HG02943 (cell line): ENCODE measurements at regions not wholly inside any gene's neighbourhood (a gene's known extent, or its start where the extent isn't known, plus 50 kb on each side); places are given as distances from the start of the nearest gene placed in this dataset.

ENCODE experiments used
- ATAC-seq: cut with Tn5 transposase; IDR thresholded peaks from one replicate; pipeline ENCODE4 v1.9.1; 2021; ENCODE audit warnings: mild to moderate bottlenecking, low read depth, moderate library complexity; ENCODE audit not compliant: unreplicated experiment

- ATAC-seq: no peak
These were observed 1441.4 kb downstream of the AACS start for GRCh38 chr12:126506426-126507182.

GRCh38 chr12:126507231-126507630 lies 1442.0 kb downstream of the AACS start:
- ATAC-seq: no peak

GRCh38 chr12:126509572-126509971 lies 1444.3 kb downstream of the AACS start:
- ATAC-seq: no peak

DNA sequence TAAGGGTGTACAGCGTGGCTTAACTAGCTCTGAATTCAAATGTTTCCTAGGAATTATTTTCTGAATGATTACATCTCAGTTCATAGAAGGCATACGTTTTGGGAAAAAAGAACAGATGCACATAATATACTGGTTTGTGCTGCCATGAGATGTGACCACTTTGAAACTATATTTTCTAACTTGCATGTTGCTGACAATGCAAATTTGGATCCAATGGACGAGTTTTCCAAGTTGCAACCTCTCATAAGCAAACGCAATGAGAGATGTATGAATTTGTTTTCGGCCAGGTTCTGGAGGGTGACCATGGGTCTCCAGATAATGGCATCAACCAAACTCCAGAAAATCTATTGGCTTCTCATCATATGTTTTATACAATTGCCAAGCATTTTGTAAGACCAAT lies 1445.4 kb downstream of the AACS start:
- no peak for ATAC-seq

DNA sequence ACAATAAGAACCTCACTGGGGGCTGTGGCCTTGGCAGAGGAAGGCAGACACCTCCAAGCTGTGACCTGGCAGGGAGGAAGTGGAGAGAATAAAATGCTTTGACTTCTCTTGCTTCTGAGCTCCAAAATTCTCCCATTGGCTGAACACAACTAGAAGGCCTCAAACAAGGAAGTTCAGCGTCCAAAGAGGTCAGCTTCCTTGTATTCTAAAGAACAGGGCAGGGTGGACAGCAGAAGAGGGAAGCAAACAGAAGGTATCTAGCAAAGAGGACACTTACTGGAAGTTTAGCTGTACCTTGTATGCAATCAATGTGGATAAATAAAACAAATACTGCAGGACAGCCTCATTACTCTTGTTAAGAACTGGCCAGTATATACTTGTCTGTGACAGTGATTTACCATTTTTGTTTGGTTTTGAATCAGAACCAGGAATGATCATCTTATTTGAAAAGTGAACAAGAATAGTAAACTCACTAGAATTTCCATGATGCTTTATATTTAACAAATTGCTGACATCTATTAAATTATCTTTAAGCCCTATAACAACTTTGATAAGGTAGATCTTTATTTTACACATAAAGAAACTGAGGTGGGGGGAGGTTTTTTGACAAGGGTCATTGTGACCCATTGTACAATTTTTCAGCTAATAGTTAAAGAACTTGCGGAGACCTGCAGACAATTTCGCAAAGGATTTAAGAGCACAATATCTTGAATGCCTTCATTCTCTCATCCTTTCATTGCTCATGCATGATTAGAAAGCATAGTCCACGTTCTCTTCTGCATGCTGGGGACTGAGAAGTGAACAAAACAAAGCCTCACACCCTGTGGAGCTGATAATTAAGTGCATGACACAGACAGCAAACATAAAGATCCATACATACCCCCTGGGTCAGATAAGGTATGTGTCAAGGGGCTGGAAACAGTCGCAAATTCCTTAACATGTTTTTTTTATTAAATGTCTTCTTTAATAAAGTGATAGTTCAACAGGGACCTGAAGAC lies 1448.0 kb downstream of the AACS start:
- no peak for ATAC-seq

DNA sequence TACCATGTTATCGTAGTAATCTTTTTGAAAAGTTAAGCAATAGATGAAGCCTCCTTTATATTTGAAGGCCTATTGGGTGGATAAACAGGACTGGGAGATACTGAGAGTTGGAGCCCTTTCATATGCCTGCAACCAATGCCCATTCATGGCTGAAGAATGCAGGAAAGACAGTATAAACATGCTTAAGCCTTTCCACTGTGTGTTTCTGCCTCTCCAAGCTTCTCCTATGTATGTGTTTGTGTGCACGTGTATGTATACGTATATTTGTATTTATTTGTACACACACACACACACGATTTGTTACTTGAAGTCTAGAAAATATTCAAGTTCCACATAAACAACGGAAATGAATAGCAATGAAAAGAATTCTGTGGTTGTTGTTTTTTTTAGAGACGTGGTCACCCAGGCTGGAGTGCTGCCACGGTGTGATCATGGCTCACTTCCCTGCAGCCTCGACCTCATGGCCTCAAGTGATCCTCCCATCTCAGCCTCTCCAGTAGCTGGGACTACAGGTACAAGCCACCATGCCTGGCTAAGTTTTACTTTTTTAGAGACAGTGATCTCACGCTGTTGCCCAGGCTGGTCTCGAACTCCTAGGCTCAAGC lies 1453.5 kb downstream of the AACS start:
- ATAC-seq: no peak

DNA sequence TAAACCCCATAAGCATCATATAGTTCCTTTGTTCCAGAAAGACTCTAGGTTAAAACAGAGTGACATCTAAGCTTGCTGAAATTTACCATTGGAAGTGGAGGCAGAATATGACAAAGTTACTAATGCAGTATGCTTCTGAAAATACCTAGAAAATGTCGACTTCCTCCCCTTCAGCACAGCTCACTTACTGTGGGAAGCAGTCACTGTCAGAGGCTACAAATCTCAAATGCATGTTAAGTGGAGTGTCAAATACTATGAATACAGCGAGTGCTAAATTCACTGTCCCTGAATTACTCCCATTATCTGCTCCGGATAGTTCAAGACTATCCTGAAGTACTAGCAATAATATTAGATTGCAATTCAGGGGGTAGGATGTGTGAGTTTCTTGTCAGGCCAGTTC lies 1454.6 kb downstream of the AACS start:
- no peak for ATAC-seq

- ATAC-seq: no peak
These were observed 1458.7 kb downstream of the AACS start for GRCh38 chr12:126523891-126524290.

- ATAC-seq: no peak
These were observed 1469.3 kb downstream of the AACS start for GRCh38 chr12:126534495-126534894.

DNA sequence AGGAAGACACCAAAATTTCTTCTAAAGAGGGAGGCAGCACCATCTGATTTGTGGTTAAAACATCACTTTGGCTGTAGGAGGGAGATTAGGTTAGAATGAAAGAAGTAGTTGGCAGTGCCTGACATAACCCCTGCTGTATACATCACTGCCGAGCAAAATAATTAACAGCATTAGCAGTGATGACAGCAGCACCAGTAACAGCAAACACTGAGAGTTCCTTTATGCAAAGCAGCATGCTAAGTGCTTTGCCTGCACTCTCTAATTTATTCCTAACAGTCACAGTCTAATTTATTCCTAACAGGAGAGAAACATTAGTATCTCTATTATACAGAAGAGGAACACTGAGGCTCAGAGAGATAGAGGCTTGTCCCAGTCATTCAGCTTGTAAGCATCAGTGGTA lies 1469.7 kb downstream of the AACS start:
- ATAC-seq: no peak

- no peak for ATAC-seq
These were observed 1470.7 kb downstream of the AACS start for GRCh38 chr12:126535971-126536370.

DNA sequence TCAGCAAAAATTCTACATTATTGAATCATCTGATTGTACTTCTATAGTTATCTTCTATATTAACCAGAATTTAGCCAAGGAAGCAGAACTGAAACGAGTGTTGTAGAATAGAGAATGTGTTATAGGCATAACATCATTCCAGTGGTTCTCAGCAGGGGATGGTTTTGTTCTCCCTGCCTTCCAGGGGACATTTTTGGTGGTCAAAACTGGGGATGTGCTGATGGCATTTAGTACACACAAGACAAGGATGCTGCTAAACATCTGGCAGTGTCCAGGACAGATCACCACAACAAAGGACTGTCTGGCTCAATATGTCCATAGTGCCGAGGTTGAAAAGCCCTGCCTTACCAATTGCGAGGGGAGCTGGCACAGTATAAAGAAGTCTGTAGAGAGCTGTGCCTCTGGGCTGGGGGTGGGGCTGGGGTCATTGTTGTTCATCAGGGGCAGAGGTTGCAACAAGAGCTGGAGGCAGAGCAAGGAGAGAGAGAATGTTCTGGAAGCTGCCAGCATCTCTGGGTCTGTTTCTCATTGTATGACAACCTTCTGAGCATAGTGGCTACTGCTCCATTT lies 1472.8 kb downstream of the AACS start:
- ATAC-seq: no peak

DNA sequence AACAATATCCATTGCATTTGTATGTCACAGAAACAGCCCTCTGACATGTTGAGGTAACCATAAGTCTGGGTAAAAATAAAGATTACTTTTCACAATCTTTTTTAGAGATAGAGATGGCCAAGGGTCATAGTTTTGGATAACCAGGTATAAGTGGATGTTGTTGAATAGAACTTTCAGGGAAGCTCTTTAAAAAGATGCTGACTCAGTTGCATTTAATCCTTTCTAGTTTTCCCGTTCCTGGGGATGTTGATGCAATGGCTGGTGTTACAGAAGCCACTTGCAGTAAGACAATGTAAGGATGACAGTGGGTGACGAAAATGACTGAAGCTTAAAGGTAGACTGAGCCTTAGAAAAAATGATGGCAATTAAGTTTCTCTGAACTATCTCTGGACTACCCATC lies 1473.7 kb downstream of the AACS start:
- no peak for ATAC-seq

DNA sequence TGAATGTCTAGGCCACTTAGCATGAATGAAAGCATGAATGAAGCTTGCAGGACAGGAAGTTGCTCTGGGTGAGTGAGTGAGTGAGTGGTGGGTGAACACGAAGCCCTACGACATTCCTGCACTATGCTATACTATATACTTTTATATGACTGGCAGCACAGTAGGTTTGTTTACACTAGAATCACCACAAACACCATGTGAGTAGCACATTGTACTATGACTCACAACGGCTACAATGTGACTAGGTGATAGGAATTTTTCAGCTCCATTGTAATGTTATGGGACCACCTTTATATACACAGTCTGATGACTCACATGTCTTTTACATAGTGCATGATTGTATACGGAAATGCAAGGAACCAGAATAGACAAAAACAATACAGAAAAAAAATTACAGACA lies 1480.2 kb downstream of the AACS start:
- no peak for ATAC-seq

GRCh38 chr12:126547905-126548304 lies 1482.7 kb downstream of the AACS start:
- ATAC-seq: no peak

GRCh38 chr12:126551869-126552268 lies 1486.6 kb downstream of the AACS start:
- no peak for ATAC-seq

- ATAC-seq: no peak
These were observed 1489.4 kb downstream of the AACS start for GRCh38 chr12:126554625-126555024.

DNA sequence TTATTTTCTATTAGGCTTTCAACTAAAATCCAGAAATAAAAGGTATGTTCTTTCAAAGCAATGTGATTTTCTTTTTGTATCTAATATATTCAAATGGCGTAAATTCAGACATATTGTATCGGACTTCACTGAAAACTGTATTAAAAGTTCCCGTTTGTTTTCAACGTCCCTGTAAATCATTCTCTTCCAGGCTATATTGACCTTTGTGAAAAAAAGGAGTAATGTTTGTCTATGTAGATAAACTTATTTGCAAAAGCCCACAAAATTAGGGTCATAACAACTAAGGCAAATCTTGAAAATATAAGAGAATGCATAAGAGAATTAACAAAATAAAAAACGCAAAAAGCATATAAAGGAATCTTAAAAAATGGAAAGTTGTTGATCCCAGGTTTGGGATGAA lies 1492.4 kb downstream of the AACS start:
- ATAC-seq: no peak

GRCh38 chr12:126558219-126558618 lies 1493.0 kb downstream of the AACS start:
- no peak for ATAC-seq

DNA sequence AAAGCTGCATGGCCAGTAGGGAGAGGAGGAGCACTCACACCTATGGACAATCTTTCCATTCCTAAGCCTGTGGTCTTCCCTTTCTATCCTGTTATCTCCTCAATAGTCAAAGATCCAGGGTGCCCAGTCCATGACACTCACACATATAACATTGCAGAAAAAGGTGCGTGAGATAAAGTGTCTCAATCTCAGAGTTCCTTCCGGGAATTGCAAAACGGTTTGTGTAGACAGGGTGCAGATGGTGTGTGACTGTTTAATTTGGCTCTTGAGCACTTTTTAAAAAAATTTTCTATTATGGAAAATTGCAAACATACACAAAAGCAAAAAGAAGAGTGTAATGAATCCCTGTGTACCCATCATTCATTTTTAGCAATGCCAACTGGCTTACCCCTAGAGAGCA lies 1493.6 kb downstream of the AACS start:
- ATAC-seq: no peak

DNA sequence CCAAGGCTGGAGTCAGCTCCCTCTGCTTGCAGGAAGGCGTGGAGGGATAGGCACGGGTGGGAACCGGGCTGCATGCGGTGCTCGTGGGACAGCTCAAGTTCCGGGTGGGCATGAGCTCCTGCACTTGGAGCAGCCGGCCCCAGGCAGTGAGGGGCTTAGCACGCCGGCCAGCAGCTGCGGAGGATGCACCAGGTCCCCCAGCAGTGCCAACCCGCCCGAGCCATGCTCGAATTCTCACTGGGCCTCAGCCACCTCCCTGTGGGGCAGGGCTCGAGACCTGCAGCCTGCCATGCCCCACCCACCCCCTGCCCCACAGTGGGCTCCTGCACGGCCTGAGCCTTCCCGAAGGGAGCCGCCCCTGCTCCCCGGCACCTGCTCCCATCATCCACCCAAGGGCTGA lies 1501.8 kb downstream of the AACS start:
- ATAC-seq: no peak
